BE2C (cell line): ENCODE measurements at regions not wholly inside any gene's neighbourhood (a gene's known extent, or its start where the extent isn't known, plus 50 kb on each side); places are given as distances from the start of the nearest gene placed in this dataset.
"Not testable (repeated sequence)": the region's sequence is repeated elsewhere in the genome, so short reads cannot be mapped to it uniquely, and the experiment has no call there.

Source experiments
- DNase-seq: peaks from one replicate; pipeline ENCODE4 v3.0.0-alpha.2; 2020
- H3K27me3 ChIP-seq: fragments of 250-450 bp; sonication (Bioruptor Pico); 2 replicates; pipeline ENCODE4 v1.5.1; 2020; ENCODE audit warnings: mild to moderate bottlenecking
- H3K36me3 ChIP-seq: fragments of 250-450 bp; sonication (Bioruptor Pico); 2 replicates; pipeline ENCODE4 v1.5.1; 2020; ENCODE audit warnings: mild to moderate bottlenecking
- H3K4me1 ChIP-seq: fragments of 250-450 bp; sonication (Bioruptor Pico); 2 replicates; pipeline ENCODE4 v1.5.1; 2020
- H3K4me3 ChIP-seq: 2 replicates; pipeline ENCODE4 v1.5.1; 2011; ENCODE audit warnings: low read depth, low read length
- H3K9me3 ChIP-seq: fragments of 250-450 bp; sonication (Bioruptor Pico); 2 replicates; pipeline ENCODE4 v1.5.1; 2020
- CTCF ChIP-seq: IDR thresholded peaks from 2 replicates; pipeline ENCODE4 v1.5.1; 2012; ENCODE audit warnings: mild to moderate bottlenecking, low read depth, low read length

GRCh38 chr3:115204475-115204874 lies 57.4 kb upstream of the ZBTB20 start:
- H3K4me1 ChIP-seq: no peaks in the 10 kb centered on the region
- no peak overlapping the region for H3K4me3 ChIP-seq
- no peaks in the 10 kb centered on the region for H3K36me3 ChIP-seq
- H3K27me3 ChIP-seq: no peaks in the 10 kb centered on the region; the same call in 1 of the 2 replicates
- no peak for DNase-seq
- no peaks in the 10 kb centered on the region for H3K9me3 ChIP-seq
- TF ChIP-seq CTCF: no peak

GRCh38 chr3:115208066-115208750 lies 61.1 kb upstream of the ZBTB20 start:
- no peak for TF ChIP-seq CTCF
- DNase-seq: no peak
- no peaks in the 10 kb centered on the region for H3K27me3 ChIP-seq
- no peaks in the 10 kb centered on the region for H3K36me3 ChIP-seq
- no peak overlapping the region for H3K4me3 ChIP-seq
- H3K4me1 ChIP-seq: no peaks in the 10 kb centered on the region
- H3K9me3 ChIP-seq: no peaks in the 10 kb centered on the region

DNA sequence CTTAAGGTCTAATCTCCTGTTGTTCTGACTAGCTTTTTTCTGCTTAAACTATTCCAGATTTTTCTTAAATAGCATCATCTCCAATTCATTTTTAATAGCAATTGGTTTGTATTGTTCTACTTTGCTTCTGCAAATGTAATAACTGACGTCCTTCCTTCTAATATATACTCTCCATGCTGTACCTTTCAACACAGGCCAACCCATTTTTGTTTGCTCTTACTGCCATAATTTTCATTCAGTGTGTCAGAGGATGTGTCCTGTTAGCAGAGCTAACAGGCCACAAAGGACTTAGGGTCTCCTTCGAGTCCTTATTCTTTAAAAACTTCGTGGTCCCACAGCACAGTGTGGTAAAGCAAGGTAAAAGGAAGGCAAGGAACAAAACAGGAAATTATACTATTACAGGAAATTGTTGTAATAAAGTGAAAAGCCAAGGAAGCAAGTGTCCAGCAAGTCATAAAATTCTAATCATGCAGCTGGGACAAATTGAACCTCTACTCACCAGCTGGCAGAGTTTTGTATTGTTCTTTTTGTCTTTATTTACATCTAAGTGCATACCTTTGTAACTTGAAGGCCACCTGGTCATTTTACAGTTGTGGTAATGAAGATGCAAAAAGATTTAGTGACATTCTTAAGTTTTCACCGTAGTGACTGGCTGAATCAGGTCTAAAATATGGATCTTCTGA lies 64.9 kb upstream of the ZBTB20 start:
- H3K9me3 ChIP-seq: no peaks in the 10 kb centered on the region
- no peaks in the 10 kb centered on the region for H3K36me3 ChIP-seq
- no peaks in the 10 kb centered on the region for H3K4me1 ChIP-seq
- TF ChIP-seq CTCF: no peak
- no peak overlapping the region for H3K4me3 ChIP-seq
- DNase-seq: no peak
- no peaks in the 10 kb centered on the region for H3K27me3 ChIP-seq

DNA sequence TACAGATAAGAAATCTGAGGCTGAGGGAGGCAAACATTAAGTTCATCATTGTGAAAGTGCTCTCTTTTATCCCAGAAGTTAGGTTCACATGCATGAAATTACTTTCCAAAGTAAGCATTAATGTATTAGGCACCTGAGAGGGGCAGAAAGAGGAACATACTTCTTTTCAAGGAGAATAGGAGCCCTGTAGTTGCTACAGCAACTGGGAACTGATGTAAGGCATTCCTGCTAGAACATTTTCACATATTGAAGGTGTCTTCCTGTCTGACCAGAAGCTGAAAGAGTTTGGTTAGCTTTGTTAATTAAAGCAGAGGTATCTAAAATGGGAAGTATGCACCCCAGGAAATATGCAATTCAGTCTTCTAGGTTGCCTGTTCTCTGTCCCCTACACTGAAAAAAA lies 65.5 kb upstream of the ZBTB20 start:
- Histone ChIP-seq H3K9me3 (no peaks in the 10 kb centered on the region), H3K36me3 (no peaks in the 10 kb centered on the region)

GRCh38 chr3:115213052-115213451 lies 66.0 kb upstream of the ZBTB20 start:
- not testable (repeated sequence) for H3K27me3 ChIP-seq, H3K36me3 ChIP-seq, H3K4me1 ChIP-seq, DNase-seq, H3K9me3 ChIP-seq, H3K4me3 ChIP-seq

More for the DNA sequence above, 65.5 kb upstream of the ZBTB20 start:
- no peak for DNase-seq
- Histone ChIP-seq H3K4me3 (no peak overlapping the region), H3K4me1 (peaks cover 4% of the 10 kb centered on the region), H3K27me3 (no peaks in the 10 kb centered on the region)
- no peak for TF ChIP-seq CTCF

GRCh38 chr3:115217292-115217677 lies 70.2 kb upstream of the ZBTB20 start:
- Histone ChIP-seq H3K36me3 (no peaks in the 10 kb centered on the region), H3K4me3 (no peak overlapping the region), H3K4me1 (peaks cover 22% of the 10 kb centered on the region), H3K9me3 (no peaks in the 10 kb centered on the region), H3K27me3 (no peaks in the 10 kb centered on the region)
- no peak for TF ChIP-seq CTCF
- no peak for DNase-seq
